ENCODE measurements at regions not wholly inside any gene's neighbourhood (a gene's known extent, or its start where the extent isn't known, plus 50 kb on each side); places are given as distances from the start of the nearest gene placed in this dataset.

DNA sequence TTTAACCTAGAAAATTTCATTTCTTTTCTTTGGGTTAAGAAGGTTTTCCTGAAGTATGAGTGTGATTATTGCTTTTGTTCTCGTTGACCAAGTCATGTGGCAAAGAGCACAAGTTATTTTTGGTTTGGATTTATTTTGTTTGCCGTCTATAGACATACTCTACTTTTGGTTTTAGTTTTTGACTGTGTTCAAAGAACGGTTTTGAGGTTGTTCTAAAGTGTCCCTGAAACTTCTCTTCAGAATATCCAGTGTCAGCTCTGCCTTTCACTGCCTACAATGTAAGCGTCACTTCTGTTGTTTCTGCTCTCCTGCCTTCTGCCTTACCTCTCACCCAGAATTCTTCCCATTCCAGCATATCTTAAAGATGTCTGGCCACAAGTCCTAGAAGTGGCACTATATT is 812.2 kb downstream of the C4orf33 start:
- Histone ChIP-seq H3K9me3 (ENCODE audit: insufficient read depth, low read length) (no peaks in the 10 kb centered on the region), H3K27ac (ENCODE audit: low read length) (no peak overlapping the region), H3K4me1 (ENCODE audit: low read length) (no peaks in the 10 kb centered on the region), H3K27me3 (ENCODE audit: low read depth, low read length) (no peaks in the 10 kb centered on the region), H3K9ac (ENCODE audit: low read length) (no peak overlapping the region), H3K79me2 (ENCODE audit: low read length) (no peaks in the 10 kb centered on the region), H4K20me1 (ENCODE audit: insufficient read depth, low read length) (no peaks in the 10 kb centered on the region), H2AFZ (ENCODE audit: low read depth, low read length) (no peak overlapping the region), H3K36me3 (replicated peaks; ENCODE audit: low read depth, low read length) (no peaks in the 10 kb centered on the region), H3K4me2 (ENCODE audit: low read length) (no peak overlapping the region), H3K4me3 (ENCODE audit: low read length) (no peak overlapping the region)
- TF ChIP-seq EZH2phosphoT487 (IDR thresholded peaks at IDR 0.05; ENCODE audit: low read depth) (no peak), CTCF (IDR thresholded peaks at IDR 0.05; ENCODE audit: low read depth, low read length) (no peak)

DNA sequence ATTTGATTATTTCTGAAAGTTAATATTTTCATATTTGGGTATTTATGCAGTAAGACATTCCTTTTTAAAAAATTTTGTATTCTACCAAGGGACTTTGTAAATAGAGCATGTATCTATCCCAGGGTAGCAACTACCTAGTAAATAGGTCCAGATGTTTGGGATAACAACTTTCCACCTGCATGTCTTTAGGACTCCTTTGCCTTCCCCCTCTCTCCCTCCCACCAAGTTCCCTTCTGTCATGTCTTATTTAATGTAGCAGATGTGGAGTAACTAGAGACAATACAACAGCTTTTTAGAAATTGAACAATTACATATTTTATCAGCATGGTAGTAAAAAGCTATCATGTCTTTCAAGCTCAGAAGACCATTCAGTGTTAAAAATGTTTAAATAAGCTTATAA is 821.0 kb downstream of the C4orf33 start:
- H3K4me3 ChIP-seq (ENCODE audit: low read length) = no peak overlapping the region
- no peaks in the 10 kb centered on the region for H3K79me2 ChIP-seq (ENCODE audit: low read length)
- no peak overlapping the region for H3K9ac ChIP-seq (ENCODE audit: low read length)
- no peak overlapping the region for H2AFZ ChIP-seq (ENCODE audit: low read depth, low read length)
- H3K27ac ChIP-seq (ENCODE audit: low read length) = no peak overlapping the region
- H3K4me1 ChIP-seq (ENCODE audit: low read length) = no peaks in the 10 kb centered on the region
- no peak overlapping the region for H3K4me2 ChIP-seq (ENCODE audit: low read length)
- TF ChIP-seq EZH2phosphoT487 (IDR thresholded peaks at IDR 0.05; ENCODE audit: low read depth) (no peak), CTCF (IDR thresholded peaks at IDR 0.05; ENCODE audit: low read depth, low read length) (no peak)
- no peaks in the 10 kb centered on the region for H4K20me1 ChIP-seq (ENCODE audit: insufficient read depth, low read length)
- no peaks in the 10 kb centered on the region for H3K9me3 ChIP-seq (ENCODE audit: insufficient read depth, low read length)
- no peaks in the 10 kb centered on the region for H3K36me3 ChIP-seq (replicated peaks; ENCODE audit: low read depth, low read length)
- no peaks in the 10 kb centered on the region for H3K27me3 ChIP-seq (ENCODE audit: low read depth, low read length)

DNA sequence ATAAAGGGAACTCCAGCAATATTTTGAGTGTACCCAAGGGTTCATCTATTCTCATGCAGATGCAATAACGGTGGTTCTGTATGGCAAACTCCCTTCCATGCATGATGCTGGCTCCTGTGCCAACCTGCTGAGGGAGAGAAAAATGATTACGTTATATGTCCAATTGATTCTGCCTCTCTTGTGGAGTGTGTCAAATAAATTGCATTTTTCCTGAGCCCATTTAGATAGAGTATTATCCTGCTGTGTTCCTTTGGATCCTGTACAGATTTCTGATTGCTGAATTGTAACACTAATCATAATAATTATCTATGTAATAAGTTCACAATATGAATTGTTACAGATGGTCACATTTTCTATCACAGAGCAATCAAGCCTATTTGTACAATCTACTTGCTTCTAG is 821.7 kb downstream of the C4orf33 start:
- H3K4me1 ChIP-seq (ENCODE audit: low read length) = no peaks in the 10 kb centered on the region
- TF ChIP-seq EZH2phosphoT487 (IDR thresholded peaks at IDR 0.05; ENCODE audit: low read depth) = no peak
- no peak for TF ChIP-seq CTCF (IDR thresholded peaks at IDR 0.05; ENCODE audit: low read depth, low read length)

DNA sequence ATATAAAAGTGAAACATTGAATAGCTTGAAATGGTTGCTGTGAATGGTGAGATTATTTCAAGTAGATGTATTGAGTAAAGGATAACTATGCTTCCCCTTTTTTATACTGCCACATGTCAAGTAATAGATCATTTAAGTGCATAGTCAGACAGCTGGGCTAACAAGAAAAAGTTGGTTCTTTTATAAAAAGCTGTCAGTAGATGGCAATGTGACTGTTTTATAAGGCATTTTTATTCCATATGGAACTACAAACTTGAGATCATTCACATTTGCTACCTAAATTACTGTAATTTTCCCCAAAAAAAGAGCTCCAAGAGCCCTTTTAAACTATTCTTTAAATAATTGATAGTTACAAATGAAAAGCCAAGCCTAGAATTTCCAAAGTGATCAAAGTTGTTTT is 831.0 kb downstream of the C4orf33 start:
- Histone ChIP-seq H3K79me2 (ENCODE audit: low read length) (no peaks in the 10 kb centered on the region), H3K9ac (ENCODE audit: low read length) (no peak overlapping the region), H3K4me1 (ENCODE audit: low read length) (no peaks in the 10 kb centered on the region; the same call in 1 of the 2 replicates), H3K36me3 (replicated peaks; ENCODE audit: low read depth, low read length) (no peaks in the 10 kb centered on the region), H3K27me3 (ENCODE audit: low read depth, low read length) (no peaks in the 10 kb centered on the region), H3K9me3 (ENCODE audit: insufficient read depth, low read length) (no peaks in the 10 kb centered on the region), H2AFZ (ENCODE audit: low read depth, low read length) (no peak overlapping the region), H3K27ac (ENCODE audit: low read length) (no peak overlapping the region), H4K20me1 (ENCODE audit: insufficient read depth, low read length) (no peaks in the 10 kb centered on the region), H3K4me3 (ENCODE audit: low read length) (no peak overlapping the region), H3K4me2 (ENCODE audit: low read length) (peak overlapping the region; percentile 14; the same call in 1 of the 2 replicates)
- no peak for TF ChIP-seq EZH2phosphoT487 (IDR thresholded peaks at IDR 0.05; ENCODE audit: low read depth)
- peak; percentile 54 for TF ChIP-seq CTCF (IDR thresholded peaks at IDR 0.05; ENCODE audit: low read depth, low read length)

More for the DNA sequence above, 821.7 kb downstream of the C4orf33 start:
- Histone ChIP-seq H3K4me2 (ENCODE audit: low read length) (no peak overlapping the region), H3K9me3 (ENCODE audit: insufficient read depth, low read length) (no peaks in the 10 kb centered on the region), H2AFZ (ENCODE audit: low read depth, low read length) (no peak overlapping the region), H3K79me2 (ENCODE audit: low read length) (no peaks in the 10 kb centered on the region), H3K36me3 (replicated peaks; ENCODE audit: low read depth, low read length) (no peaks in the 10 kb centered on the region), H3K27ac (ENCODE audit: low read length) (no peak overlapping the region), H3K9ac (ENCODE audit: low read length) (no peak overlapping the region), H3K4me3 (ENCODE audit: low read length) (no peak overlapping the region), H3K27me3 (ENCODE audit: low read depth, low read length) (no peaks in the 10 kb centered on the region), H4K20me1 (ENCODE audit: insufficient read depth, low read length) (no peaks in the 10 kb centered on the region)

Measured in OCI-LY3 (cell line).